A673 (cell line): ENCODE measurements at regions not wholly inside any gene's neighbourhood (a gene's known extent, or its start where the extent isn't known, plus 50 kb on each side); places are given as distances from the start of the nearest gene placed in this dataset.

Experiments
- EZH2 ChIP-seq: fragments of 200-600 bp; sonication (generic); IDR thresholded peaks from 2 replicates; pipeline ENCODE4 v1.6.1; 2017; ENCODE audit warnings: borderline replicate concordance, low read depth, mild to moderate bottlenecking, mixed read lengths, antibody characterized with exemption, low read length; ENCODE audit not compliant: poor library complexity, severe bottlenecking
- TF ChIP-seq, protein P1 (sequence below): fragments of 300-800, 200-600 bp; sonication (generic); conservative IDR thresholded peaks from 2 replicates; pipeline ENCODE4 v1.5.1; 2017; ENCODE audit warnings: low read depth, mild to moderate bottlenecking, antibody characterized with exemption, low read length, moderate library complexity, mixed read lengths

DNA sequence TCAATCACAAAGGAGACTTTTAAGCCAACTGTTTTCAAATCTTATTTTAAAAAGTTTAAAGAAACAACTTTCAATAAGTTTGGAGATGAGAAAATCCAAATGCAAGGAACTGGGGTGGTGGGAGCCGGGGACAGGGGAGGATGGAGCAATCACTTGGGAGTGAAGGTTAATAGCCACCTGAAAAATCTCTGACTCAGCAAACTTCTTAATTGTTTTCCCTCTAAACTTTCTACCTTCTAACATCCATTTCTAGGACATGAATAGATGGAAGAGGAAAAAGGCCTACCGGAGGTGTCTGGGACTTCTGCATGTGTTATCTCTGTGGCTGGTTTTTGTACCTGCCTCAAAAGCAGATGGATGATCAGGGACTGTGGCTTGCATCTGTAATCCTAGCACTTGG, 360.6 kb downstream of the OSTF1 start:
- TF ChIP-seq, protein P1, sequence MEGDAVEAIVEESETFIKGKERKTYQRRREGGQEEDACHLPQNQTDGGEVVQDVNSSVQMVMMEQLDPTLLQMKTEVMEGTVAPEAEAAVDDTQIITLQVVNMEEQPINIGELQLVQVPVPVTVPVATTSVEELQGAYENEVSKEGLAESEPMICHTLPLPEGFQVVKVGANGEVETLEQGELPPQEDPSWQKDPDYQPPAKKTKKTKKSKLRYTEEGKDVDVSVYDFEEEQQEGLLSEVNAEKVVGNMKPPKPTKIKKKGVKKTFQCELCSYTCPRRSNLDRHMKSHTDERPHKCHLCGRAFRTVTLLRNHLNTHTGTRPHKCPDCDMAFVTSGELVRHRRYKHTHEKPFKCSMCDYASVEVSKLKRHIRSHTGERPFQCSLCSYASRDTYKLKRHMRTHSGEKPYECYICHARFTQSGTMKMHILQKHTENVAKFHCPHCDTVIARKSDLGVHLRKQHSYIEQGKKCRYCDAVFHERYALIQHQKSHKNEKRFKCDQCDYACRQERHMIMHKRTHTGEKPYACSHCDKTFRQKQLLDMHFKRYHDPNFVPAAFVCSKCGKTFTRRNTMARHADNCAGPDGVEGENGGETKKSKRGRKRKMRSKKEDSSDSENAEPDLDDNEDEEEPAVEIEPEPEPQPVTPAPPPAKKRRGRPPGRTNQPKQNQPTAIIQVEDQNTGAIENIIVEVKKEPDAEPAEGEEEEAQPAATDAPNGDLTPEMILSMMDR, result no peak
- no peak for TF ChIP-seq EZH2
